GM23338 (cell line): ENCODE measurements at regions not wholly inside any gene's neighbourhood (a gene's known extent, or its start where the extent isn't known, plus 50 kb on each side); places are given as distances from the start of the nearest gene placed in this dataset.

Source experiments
- CREB1 ChIP-seq: fragments of 250-450 bp; sonication (Bioruptor Pico); IDR thresholded peaks from 2 replicates; pipeline ENCODE4 v1.5.0; 2020; ENCODE audit warnings: low read depth, mild to moderate bottlenecking, moderate library complexity
- CTCF ChIP-seq, 2 experiments: fragments of 200-600 bp in 1 of 2; sonication (generic) in 1 of 2; conservative IDR thresholded peaks; 2 replicates each; pipeline versions ENCODE4 v1.5.1 to v1.6.1; 2016 to 2017; ENCODE audit warnings: antibody characterized with exemption in 2 of 2, low read depth in 2 of 2, mild to moderate bottlenecking in 2 of 2, moderate library complexity in 1 of 2
- EZH2 ChIP-seq: fragments of 200-600 bp; sonication (generic); IDR thresholded peaks from one replicate; pipeline ENCODE4 v1.8.0; 2017; ENCODE audit warnings: antibody characterized with exemption, mild to moderate bottlenecking, low read depth; ENCODE audit not compliant: unreplicated experiment
- JUNB ChIP-seq: IDR thresholded peaks from one replicate; pipeline ENCODE4 v1.6.1; 2016; ENCODE audit warnings: antibody characterized with exemption; ENCODE audit not compliant: unreplicated experiment
- POLR2AphosphoS5 ChIP-seq: IDR thresholded peaks from 2 replicates; pipeline ENCODE4 v1.6.1; 2016; ENCODE audit warnings: antibody characterized with exemption, low read depth

DNA sequence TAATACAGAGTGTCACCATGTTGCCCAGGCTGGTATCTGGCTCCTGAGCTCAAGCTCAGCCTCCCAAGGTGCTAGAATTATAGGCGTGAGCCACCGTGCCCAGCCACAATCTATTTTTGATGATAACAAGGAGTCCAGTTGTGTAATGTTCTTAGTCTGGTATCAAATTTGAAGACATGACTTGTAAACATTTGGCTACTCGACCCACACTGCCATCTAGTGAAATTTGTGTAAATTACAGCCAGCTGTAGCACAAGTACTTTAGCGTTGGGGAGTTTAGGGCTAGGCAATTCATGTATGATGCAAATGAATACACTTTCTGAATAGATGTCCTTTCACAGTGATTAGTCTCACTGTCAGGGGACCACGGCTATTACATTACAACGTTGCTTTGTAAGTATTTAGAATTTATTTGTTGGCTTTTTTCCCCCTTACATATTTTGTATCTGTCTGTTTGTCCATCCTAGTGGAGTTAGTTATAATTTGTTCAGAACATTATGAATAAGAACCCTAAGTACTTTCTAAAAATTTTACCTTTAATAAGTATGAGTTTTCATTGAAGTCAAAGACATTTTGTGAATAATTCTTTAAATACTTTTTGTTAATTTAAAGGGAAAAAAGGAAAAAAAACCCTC is 139.7 kb downstream of the PRDM13 start:
- TF ChIP-seq CTCF (conservative IDR thresholded peaks at IDR 0.05; ENCODE audit: low read depth in 2 of 2) (peak; percentile 80 to 86), EZH2 (no peak), CREB1 (CRISPR knock-in tag) (no peak), JUNB (no peak), POLR2AphosphoS5 (no peak)
